Stimulated activated CD4-positive, alpha-beta T cell treated with anti-CD3 and anti-CD28 coated beads, Interleukin-1b, Interleukin-23, amount 100 ng/mL, for 1 hour (primary cell): ENCODE measurements at regions not wholly inside any gene's neighbourhood (a gene's known extent, or its start where the extent isn't known, plus 50 kb on each side); places are given as distances from the start of the nearest gene placed in this dataset.

Experiments used
- DNase-seq, 2 donors: peaks; one replicate each; pipeline ENCODE4 v3.0.0-alpha.2; 2020; ENCODE audit warnings: low read depth in 2 of 2

DNA sequence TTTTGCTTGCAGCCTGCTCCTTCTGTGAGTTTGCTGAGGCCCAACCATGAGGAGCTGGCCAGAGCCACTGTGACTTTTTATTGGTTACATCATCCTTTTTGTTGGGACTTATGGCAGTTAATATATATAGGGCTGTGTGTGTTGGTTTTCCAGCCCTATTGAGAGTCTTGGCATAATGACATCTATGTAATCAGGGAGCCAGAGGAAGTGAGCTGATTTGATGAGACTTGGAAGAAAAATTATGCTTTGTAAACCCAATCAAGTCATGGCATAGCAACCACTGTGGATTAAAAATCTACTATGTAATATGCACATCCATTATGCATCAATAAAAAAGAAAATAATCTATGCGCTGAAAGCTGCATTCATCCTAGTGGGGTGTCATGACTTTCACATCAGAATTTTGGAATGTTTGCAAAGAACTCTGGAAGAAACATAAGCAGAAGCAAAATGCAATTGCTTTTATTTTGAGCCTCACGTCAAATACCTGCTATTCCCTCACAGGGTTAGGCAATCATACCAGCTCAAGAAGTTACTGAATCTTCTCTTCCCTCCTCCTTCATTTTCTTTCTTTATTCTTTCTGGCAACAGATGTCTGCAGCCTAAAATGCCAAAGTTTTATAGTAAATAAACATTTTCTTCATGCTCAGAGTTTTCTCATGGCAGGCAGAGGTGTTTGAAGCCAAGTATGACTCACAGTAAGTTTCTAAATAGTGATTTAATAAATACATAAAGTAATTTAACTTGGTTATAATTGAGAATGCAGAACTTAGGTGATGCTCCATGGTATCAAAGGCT is 308.5 kb downstream of the KCNS3 start:
- DNase-seq, result no peak

DNA sequence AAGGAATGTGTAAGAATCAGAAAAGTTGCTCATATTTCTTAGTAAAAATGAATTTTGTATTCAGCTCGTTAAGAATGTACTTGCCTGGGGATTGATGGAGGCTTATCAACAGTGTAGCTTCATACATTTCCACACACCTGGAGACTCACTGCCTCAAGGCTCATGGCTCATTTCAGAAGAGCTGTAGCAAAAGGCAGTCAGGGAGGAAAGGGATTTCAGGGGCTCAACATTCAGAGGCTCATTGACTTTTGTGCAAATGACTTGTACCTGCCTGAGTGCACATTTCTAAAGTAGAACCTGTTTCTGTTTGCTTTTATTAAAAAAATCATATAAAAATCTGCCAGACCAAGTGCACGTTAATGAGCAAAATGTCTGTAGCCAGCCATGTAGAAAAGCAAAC is 304.4 kb downstream of the KCNS3 start:
- no peak for DNase-seq

DNA sequence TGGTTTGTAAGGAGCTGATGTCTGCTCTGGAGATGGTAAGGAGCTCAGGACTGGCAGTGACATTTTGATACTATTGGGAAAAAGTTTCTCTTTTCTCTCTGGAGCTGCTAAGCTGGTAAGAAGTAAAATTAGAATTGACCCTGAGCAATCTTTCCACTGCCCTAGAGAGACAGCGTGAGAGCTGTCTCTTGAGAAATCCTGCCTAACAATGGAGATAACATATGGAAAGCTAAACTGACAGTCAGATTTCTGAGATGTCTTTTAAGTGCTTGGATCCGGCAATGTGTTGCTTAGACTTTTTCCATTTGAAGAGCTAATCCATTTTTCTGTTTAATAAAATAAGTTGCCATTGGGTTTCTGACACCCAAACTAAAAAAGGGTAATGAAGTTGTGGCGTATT is 302.4 kb downstream of the KCNS3 start:
- no peak for DNase-seq

DNA sequence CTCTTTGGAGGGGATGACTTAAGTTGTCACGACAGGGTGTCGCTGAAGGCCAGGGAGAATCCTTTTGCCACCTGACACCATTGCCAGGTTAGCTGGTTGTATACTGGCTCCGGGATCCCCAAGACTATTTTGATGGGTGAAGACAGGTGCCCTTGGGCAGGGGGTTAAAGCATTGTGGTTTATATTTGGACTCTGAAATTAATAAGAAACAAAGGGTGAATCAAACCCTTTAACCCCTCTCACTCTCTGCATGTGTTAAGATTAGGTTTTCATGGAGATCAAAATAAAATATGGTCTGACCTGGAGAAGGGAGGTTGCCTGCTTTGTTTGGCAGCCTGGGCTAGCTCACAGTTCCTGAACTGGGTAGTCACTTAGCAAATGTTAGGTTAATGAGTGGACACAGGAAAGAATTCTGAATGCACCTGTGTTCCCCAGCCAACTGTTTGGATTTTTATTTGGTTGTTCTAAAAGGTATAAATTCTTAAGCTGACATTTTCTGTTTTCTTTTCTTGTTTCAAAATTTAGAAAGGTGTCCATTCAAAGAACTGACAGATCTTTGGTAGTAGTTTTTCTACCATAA is 301.7 kb downstream of the KCNS3 start:
- no peak for DNase-seq

DNA sequence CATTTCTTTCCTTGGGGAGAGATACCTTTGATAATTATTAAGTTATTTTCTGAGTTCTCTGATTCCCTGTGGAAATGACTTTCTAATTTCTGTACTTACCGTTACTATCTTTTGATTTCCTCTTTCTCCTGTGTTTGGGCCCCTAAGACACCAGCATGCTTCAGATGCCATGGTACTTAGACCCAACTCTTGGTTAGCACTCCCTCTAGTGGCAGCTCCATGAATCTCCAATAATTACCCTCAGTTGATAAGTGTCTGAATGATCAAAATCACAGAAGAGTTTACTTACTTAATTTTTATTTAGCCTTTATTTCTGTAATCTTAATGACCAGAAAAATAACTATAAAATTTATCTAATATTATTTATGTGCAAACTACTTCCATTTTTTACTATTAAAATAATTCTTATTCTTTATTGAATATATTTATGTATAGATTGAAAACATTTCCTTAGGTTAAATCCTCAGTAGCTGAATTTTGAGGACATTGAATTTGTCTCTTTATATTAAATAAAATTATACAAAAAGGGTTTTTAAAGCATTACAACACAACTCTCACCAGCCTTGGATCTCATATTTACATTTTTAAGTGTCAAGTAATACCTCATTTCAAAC is 300.4 kb downstream of the KCNS3 start:
- DNase-seq, result peak in 1 of 2 donors; percentile 4

DNA sequence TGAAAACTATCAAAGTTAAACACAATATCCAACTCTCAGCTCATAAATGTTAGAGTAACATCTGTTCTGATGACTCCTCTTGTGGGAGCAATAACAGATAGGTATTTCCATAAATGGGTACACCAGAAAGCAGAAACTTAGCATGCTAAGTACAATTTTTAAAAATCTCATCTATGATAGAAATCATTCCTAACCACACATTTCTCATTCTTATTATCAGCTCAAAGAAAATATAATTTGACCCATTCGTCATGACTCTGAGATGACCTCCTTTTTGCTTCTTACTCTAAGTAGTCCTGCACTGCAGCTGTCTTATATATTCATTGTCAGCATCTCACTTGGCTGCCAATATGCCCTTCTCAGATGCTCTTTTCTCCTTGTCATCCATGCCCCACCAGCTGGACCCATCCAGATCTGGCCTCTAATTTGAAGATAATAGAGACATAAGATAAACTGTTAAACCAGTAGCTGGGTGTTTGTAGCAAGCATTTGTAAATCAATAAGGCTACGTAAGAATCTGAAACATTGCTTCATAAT is 298.3 kb downstream of the KCNS3 start:
- DNase-seq, result no peak

DNA sequence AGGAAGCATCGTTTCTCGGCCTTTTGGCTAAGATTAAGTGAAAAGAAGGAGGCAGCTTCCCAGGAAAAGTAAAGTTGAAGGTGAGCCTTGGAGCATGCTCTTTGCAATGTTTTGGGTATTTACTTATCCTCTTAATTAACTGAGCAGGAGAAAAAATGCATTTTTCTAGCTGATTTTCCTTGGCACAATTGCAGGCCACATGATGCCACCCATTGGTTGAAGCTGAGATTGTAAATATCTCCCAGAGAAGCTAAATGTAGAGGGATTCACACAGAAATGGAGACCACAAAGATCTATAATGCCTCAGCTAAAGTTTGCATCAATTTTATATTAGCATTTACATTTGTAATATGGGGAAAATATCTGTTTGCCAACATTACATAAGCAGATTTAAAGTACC is 294.1 kb downstream of the KCNS3 start:
- DNase-seq, result no peak

DNA sequence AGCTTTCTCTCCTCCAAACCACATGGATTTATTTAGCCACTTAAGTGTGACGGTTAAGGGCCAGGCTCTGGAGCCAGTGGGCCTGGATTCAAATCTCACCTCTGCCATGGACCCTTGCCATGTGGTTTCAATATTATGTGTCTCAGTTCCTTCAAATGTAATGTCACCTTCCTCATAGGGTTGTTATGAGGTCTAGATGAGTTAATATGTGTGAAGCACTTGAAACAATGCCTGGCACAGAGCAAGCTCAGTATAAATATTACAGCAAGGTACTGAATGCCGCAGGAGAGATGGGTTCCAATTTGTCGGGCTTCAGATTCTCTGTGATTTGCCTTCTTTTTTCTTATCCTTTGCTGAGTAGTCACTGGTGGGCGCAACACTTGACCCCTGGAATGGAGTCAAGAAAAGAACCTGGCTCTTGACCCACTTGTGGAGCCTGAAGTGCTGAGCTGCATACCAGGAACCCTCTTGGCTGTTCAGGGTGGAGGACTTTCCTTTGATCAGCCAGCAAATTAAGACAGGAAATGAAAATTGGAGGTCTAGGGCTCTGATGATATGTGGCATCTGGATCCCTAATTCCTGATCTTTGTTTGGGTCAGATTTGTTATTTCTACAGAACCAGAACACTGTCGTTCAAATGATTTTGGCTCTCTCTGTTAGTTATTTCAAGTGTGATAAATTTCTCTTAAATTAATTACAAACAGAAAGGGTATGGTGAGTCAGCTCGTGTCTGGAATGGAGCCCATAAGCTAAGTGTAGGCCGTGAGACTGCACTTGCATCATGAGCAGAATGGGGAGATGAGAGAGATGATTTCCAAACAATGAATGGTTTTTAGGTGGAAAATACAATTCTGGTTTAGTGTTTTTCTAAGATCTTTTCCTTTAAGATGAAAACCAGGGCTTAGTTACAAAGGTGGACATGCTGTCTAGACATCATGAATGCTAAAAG is 293.0 kb downstream of the KCNS3 start:
- no peak for DNase-seq

DNA sequence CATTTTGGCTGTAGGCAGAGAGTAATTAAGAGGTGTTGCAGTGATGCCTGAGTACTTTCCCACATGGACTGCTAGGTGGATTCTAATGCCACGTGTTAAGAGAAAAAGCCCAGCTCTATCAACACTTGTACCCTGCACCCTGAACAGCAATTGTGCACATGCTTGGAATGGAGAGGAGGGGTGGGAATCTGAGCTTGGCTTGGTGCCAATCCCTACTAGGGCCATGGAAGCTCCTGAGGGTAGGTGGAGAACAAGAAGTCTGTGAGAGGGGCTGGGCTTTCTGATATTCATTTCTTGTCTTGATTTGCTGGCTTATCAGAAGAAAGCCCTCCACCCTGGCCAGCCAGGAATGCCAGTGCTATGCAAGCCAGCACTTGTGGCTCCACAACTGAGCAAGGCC is 292.2 kb downstream of the KCNS3 start:
- DNase-seq, result no peak

DNA sequence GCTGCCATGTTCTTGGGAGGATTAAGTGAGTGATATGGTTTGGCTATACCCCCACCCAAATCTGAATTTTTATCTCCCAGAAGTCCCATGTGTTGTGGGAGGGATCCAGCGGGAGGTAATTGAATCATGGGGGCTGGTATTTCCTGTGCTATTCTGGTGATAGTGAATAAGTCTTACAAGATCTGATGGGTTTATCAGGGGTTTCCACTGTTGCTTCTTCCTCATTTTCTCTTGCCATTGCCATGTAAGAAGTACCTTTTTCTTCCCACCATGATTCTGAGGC is 291.4 kb downstream of the KCNS3 start:
- no peak for DNase-seq

DNA sequence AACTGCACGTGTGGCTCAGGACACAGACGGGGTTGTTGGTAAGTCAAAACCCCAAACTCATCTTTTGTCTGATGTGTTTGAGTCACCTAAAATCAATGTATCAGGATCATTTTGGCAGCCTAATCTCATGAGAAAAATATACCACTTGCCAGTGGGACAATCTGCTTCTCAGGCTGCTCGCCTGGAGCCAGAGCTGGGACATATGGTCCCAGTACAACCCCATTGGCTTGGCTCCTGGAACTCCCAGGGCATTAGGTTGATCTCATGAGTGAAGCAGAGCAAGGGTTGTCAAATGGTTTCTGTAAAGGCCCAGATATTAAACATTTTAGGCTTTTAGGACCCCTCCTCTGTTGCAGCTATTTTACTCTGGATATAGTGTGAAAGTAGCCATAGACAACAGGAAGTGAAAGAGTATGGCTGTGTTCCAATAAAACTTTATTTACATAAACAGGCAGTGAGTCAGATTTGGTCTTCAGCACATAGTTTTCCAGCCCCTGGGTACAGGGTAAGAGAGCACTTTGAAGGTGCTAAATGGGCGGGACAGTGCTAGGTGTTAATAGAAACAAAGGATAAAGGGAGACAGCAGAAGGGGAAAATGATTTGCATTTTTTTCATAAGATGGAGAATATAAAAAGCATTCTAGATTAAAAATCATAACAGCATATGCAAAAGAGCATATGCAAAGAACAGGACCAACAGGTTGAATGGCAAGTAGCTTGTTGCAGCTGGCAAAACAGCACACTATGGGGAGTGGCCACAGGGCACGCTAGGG is 290.8 kb downstream of the KCNS3 start:
- DNase-seq, result no peak

DNA sequence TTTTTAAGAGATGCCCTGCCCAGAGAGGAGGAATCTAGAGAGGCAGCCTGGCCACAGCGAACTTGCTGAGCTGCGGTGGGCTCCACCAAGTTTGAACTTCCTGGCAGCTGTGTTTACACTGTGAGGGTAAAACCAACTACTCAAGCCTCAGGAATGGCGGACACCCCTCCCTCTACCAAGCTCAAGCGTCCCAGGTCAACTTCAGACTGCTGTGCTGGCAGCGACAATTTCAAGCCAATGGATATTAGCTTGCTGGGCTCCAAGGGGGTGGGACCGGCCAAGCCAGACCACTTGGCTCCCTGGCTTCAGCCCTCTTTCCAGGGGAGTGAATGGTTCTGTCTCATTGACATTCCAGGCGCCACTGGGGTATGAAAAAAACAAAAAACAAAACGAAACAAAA is 289.4 kb downstream of the KCNS3 start:
- DNase-seq, result no peak

DNA sequence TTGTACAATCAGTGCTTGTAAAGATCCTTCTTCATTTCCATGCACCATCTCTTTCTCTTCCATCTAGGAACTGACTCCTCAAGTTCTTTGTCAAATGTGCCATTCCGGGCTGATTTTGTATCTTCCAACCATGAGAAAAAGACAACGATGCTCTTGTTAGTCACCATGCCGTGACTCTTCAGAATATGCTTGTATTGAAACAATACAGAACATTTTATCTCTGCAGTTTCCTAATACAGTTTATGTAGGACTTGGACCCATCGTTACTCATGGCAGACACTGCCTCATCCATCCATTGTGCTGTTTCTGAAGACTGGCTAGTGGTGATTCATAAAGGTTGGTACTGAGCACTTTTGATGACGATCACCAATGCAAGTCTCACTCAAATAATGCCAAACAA is 283.2 kb downstream of the KCNS3 start:
- no peak for DNase-seq

DNA sequence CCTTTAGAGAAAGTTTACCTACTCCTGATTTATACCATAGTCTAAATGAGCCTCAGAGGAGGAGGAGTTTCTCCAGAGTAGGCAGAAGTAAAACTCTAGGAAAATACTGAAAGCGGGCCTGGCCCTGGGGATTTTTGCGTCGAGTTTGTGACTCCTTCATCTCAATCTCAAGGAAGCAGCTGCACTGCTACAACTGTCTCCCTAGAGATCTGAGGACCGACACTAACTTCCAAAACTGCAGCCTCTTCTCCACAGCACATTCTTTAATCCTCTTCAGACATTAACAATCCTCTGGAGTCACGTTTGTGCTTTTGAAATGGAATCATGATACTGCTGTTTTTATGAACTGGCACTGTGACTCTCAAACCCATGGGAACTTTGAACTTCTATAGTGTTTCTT is 281.4 kb downstream of the KCNS3 start:
- no peak for DNase-seq

DNA sequence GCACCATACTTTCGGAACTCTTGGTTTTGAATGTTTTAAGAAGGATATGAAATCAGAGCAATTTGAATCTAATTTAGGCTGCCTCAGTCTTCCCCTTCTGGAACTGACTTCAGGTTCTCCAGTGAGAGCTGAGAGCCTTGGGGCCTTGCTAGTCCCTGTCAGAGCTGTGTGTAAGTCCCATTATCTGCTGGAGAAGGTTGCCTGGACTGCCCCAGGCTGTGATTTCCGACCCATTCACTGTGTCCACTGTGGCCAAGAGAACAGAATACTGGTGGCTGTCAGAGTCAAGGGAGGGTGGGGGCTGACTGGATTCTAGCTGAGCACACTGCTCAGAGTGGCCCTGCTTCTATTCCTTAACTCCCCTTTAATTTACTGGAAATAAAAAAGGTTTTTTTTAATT is 278.0 kb downstream of the KCNS3 start:
- no peak for DNase-seq

DNA sequence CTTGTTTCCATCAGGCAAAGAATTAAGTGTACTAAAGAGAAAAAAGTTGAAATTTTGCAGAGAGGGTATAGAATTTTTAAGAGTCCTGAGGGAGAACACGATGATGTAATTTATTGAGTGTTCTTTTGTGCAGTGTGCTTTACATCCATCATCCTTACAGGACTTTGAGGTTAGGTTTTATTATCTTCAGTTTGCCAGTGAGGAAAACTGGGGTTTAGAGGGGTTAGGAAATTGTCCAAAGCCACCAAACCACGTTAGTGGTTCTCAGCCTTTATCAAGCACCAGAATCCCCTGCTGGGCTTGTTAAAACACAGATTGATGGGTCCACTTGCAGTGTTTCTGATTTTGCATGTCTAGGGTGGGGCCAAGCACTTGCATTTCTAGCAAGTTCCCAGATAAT is 277.5 kb downstream of the KCNS3 start:
- no peak for DNase-seq

DNA sequence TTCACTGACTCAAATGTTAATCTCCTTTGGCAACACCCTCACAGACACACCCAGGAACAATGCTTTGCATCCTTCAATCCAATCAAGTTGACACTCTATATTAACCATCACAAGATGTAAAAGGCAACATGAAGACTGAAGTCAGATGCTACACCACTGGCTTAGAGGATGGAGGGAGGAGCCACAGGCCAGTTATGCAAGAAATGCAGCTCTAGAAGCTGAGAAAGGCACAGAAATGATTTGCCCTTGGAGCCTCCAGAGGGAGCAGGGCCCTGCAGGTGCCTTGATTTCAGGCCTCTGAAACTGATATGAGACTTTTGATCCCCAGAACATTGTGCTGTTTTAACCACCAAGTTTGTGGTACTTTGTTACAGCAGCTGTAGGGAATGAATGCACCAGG is 276.3 kb downstream of the KCNS3 start:
- no peak for DNase-seq

DNA sequence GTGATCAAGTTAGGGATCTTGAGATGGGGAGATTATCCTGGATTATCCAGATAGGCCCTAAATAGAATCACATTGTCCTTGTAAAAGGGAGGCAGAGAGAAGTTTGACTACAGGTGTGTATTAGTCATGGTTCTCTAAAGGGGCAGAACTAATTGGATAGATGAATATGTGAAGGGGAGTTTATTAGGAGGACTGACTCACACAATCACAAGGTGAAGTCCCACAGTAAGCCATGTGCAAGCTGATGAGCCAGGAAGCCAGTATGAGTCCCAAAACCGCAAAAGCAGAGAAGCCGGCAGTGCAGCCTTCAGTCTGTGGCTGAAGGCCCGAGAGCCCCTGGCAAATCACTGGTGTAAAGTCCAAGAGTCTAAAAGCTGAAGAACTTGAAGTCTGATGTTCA is 275.8 kb downstream of the KCNS3 start:
- no peak for DNase-seq

DNA sequence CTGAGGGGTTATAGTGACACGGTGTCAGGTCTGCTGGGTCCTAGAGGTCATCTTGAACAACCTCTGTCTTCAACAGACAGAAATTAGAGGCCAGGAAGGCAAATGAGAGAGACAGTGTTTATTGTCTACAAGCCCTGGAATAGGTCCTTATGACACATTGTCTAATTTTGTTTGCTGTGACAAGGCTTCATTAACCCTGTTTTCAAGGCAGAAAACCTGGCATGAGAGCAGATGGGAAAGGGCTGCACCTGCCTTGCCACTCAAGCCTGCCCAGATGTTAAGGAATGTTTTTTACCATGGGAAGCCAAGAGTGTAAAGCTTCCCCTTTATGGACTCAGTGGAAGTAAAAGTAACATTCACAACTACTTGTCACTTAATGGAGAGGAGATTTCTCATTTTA is 275.3 kb downstream of the KCNS3 start:
- DNase-seq, result no peak

DNA sequence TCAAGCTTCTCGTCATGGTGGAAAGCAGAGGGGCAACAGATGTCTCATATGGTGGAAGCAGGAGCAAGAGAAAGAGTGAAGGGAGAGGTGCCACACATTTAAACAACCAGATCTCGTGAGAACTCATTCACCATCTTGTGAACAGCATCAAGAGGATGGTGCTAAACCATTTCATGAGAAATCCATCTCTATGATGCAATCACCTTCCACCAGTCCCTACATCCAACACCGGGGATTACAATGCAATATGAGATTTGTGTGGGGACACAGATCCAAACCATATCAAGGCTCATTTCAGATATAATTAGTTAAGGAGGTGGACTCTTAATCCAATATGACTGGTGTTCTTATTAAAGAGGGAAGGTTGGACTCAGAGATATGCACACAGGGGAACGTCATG is 272.8 kb downstream of the KCNS3 start:
- DNase-seq, result no peak

DNA sequence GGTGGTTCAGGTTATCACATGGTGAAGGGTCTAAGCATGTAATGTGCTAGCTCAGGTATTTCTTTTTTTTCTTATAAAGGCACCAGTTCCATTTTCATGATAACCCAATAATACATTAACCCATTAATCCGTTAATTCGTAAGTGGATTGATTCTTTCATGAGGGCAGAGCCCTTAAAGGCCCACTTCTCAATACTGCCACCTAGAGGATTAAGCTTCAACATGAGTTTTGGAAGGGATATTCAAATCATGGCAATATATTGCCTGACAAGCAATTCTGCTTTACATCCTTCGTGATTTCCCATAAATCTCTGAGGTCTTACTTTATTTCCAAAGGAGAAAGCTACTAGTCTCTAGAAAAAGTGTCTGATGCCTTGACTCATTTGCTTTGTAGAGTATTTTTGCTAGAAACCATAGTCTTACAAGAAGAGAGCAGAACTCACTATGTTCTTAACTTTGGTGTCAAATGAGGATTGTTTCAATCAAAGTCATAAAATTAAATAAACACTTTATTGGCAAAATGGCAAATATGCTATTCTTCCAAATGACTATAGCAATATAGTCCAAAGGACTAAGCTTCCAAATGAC is 271.3 kb downstream of the KCNS3 start:
- no peak for DNase-seq
